ENCODE measurements at regions not wholly inside any gene's neighbourhood (a gene's known extent, or its start where the extent isn't known, plus 50 kb on each side); places are given as distances from the start of the nearest gene placed in this dataset.

GRCh38 chr9:88645879-88646199 is 110.9 kb downstream of the NXNL2 start:
- 98% methylated on average over 10 of the region's 10 CpGs; no CpG with 5 or more reads in 1 of the 2 experiments for WGBS, 2 experiments (ENCODE audit: extremely low coverage in 1 of 2, insufficient coverage in 1 of 2, insufficient read length in 1 of 2, insufficient replicate concordance in 2 of 2, low coverage in 1 of 2, low lambda C conversion rate in 2 of 2, missing lambda C conversion rate in 1 of 2)

More at GRCh38 chr9:88645879-88646199, 110.9 kb downstream of the NXNL2 start:
- DNase-seq (ENCODE audit: low read depth in 1 of 2, low spot score in 2 of 2) (no peak), FAIRE-seq (no peak)
- H3K14ac ChIP-seq (ENCODE audit: insufficient read length) = no peak overlapping the region
- TF ChIP-seq RFX5 (IDR thresholded peaks at IDR 0.05; ENCODE audit: borderline replicate concordance, low read depth, low read length) (no peak), SIX5 (IDR thresholded peaks at IDR 0.05; ENCODE audit: low read depth, low read length) (no peak), TBP (IDR thresholded peaks at IDR 0.05; ENCODE audit: low read depth, low read length) (no peak), TCF12 (IDR thresholded peaks at IDR 0.05; ENCODE audit: low read depth, low read length) (no peak), ZNF274 (IDR thresholded peaks at IDR 0.05; ENCODE audit: borderline replicate concordance, extremely low read depth, low read length) (no peak), CBX8 (IDR thresholded peaks at IDR 0.05; ENCODE audit: borderline replicate concordance, low read depth, low read length) (no peak)
- POLR2A ChIA-PET (ENCODE audit: partially characterized antibody) = no interaction called here
- H3K36me3 ChIP-seq (ENCODE audit: control insufficient read depth in 2 of 4, insufficient read depth in 4 of 4, low read length in 3 of 4) = no peaks in the 10 kb centered on the region
- H3K9ac ChIP-seq (replicated peaks in 1 of 4; ENCODE audit: extremely low read depth in 1 of 4, low read depth in 3 of 4, low read length in 3 of 4) = no peak overlapping the region
- no peaks in the 10 kb centered on the region for H4K20me1 ChIP-seq (replicated peaks in 1 of 2; ENCODE audit: control insufficient read depth in 1 of 2, insufficient read depth in 2 of 2, low read length in 2 of 2)
- H2BK20ac ChIP-seq (ENCODE audit: low read length) = no peak overlapping the region
- H3K18ac ChIP-seq (ENCODE audit: extremely low read depth, low read length) = no peak overlapping the region
- H3K4me2 ChIP-seq (ENCODE audit: insufficient read depth in 1 of 2, low read depth in 2 of 2, low read length in 2 of 2) = no peak overlapping the region
- H3K9me3 ChIP-seq (ENCODE audit: insufficient read depth in 2 of 2, low read depth in 1 of 2, low read length in 1 of 2) = peaks cover 0 to 2% of the 10 kb centered on the region in 2 experiments; a peak in 1 of 4 replicates
- no peak overlapping the region for H4K8ac ChIP-seq (ENCODE audit: extremely low read depth, insufficient read depth, low read length)
- H3K79me1 ChIP-seq (ENCODE audit: low read depth, low read length) = no peaks in the 10 kb centered on the region
- H4K5ac ChIP-seq (ENCODE audit: insufficient read length, low read depth, low read length) = no peak overlapping the region
- H3K23me2 ChIP-seq (ENCODE audit: low read depth, low read length) = no peaks in the 10 kb centered on the region
- H2BK15ac ChIP-seq (ENCODE audit: low read length) = no peak overlapping the region
- no peak overlapping the region for H2BK120ac ChIP-seq (replicated peaks; ENCODE audit: low read depth, low read length)
- H2AK5ac ChIP-seq (ENCODE audit: low read depth, low read length) = no peak overlapping the region
- CTCF ChIA-PET (ENCODE audit: partially characterized antibody) = interaction anchor here (1.6 kb wide), 1 partner anchor 14 kb away, joined by 5 read pairs; no protein-coding TSS in a partner anchor
- H2BK12ac ChIP-seq (ENCODE audit: low read depth, low read length) = no peak overlapping the region
- H3K56ac ChIP-seq (replicated peaks; ENCODE audit: insufficient read length, low read depth, low read length) = no peak overlapping the region
- no peaks in the 10 kb centered on the region for H3K79me2 ChIP-seq (ENCODE audit: control insufficient read depth in 1 of 2, insufficient read depth in 2 of 2, low read length in 2 of 2)
- no peaks in the 10 kb centered on the region for H3K27me3 ChIP-seq (replicated peaks in 1 of 4; ENCODE audit: control insufficient read depth in 3 of 4, extremely low read depth in 1 of 4, insufficient read depth in 3 of 4, low read length in 3 of 4)
- H3K27ac ChIP-seq (ENCODE audit: low read depth, low read length) = no peak overlapping the region
- H4K91ac ChIP-seq (replicated peaks; ENCODE audit: insufficient read length, low read length) = no peak overlapping the region
- H2BK5ac ChIP-seq (ENCODE audit: low read depth, low read length) = no peak overlapping the region
- no peak overlapping the region for H3K4me3 ChIP-seq (ENCODE audit: extremely low read depth in 1 of 4, insufficient read depth in 2 of 4, low read depth in 3 of 4, low read length in 4 of 4)
- H2AFZ ChIP-seq (ENCODE audit: low read length) = no peak overlapping the region
- H3K4ac ChIP-seq (replicated peaks; ENCODE audit: insufficient read length, low read depth, low read length) = no peak overlapping the region
- no peak overlapping the region for H3K23ac ChIP-seq (ENCODE audit: insufficient read length)
- H3K4me1 ChIP-seq (replicated peaks in 1 of 4; ENCODE audit: control insufficient read depth in 3 of 4, insufficient read depth in 4 of 4, low read length in 3 of 4) = no peaks in the 10 kb centered on the region

Data from H1 (cell line).